ENCODE measurements at regions not wholly inside any gene's neighbourhood (a gene's known extent, or its start where the extent isn't known, plus 50 kb on each side); places are given as distances from the start of the nearest gene placed in this dataset.

GRCh38 chr13:111394211-111394922 is 73.9 kb downstream of the TEX29 start:
- DNase-seq (ENCODE audit: low read depth), result no peak

GRCh38 chr13:111395511-111396393 is 75.3 kb downstream of the TEX29 start:
- no peak for DNase-seq (ENCODE audit: low read depth)

- no peak for DNase-seq (ENCODE audit: low read depth)
Measured at GRCh38 chr13:111396457-111396856, 76.0 kb downstream of the TEX29 start.

- DNase-seq (ENCODE audit: low read depth), result no peak
Measured at GRCh38 chr13:111397202-111397880, 76.9 kb downstream of the TEX29 start.

GRCh38 chr13:111398196-111398595 is 77.8 kb downstream of the TEX29 start:
- no peak for DNase-seq (ENCODE audit: low read depth)

- no peak for DNase-seq (ENCODE audit: low read depth)
Measured at GRCh38 chr13:111398715-111399299, 78.4 kb downstream of the TEX29 start.

- DNase-seq (ENCODE audit: low read depth), result no peak
Measured at GRCh38 chr13:111399334-111399733, 78.9 kb downstream of the TEX29 start.

GRCh38 chr13:111399776-111400538 is 79.5 kb downstream of the TEX29 start:
- no peak for DNase-seq (ENCODE audit: low read depth)

- DNase-seq (ENCODE audit: low read depth), result no peak
Measured at GRCh38 chr13:111401151-111401550, 80.7 kb downstream of the TEX29 start.

GRCh38 chr13:111401755-111402154 is 81.3 kb downstream of the TEX29 start:
- no peak for DNase-seq (ENCODE audit: low read depth)

GRCh38 chr13:111402441-111402840 is 82.0 kb downstream of the TEX29 start:
- no peak for DNase-seq (ENCODE audit: low read depth)

GRCh38 chr13:111403266-111403665 is 82.8 kb downstream of the TEX29 start:
- no peak for DNase-seq (ENCODE audit: low read depth)

- no peak for DNase-seq (ENCODE audit: low read depth)
Measured at GRCh38 chr13:111404746-111405145, 84.3 kb downstream of the TEX29 start.

GRCh38 chr13:111406636-111407035 is 86.2 kb downstream of the TEX29 start:
- DNase-seq (ENCODE audit: low read depth), result no peak

GRCh38 chr13:111407381-111408131 is 87.1 kb downstream of the TEX29 start:
- DNase-seq (ENCODE audit: low read depth), result no peak

GRCh38 chr13:111409413-111409812 is 89.0 kb downstream of the TEX29 start:
- no peak for DNase-seq (ENCODE audit: low read depth)

- no peak for DNase-seq (ENCODE audit: low read depth)
Measured at GRCh38 chr13:111410232-111411021, 90.0 kb downstream of the TEX29 start.

GRCh38 chr13:111411151-111411858 is 90.9 kb downstream of the TEX29 start:
- DNase-seq (ENCODE audit: low read depth), result no peak

GRCh38 chr13:111411919-111412650 is 91.6 kb downstream of the TEX29 start:
- DNase-seq (ENCODE audit: low read depth), result no peak

Measured in stimulated activated CD4-positive, alpha-beta T cell treated with anti-CD3 and anti-CD28 coated beads, Interleukin-2, amount 100 ng/mL, for 4 hours (primary cell).